Endodermal cell (in vitro differentiated cells): ENCODE measurements at regions not wholly inside any gene's neighbourhood (a gene's known extent, or its start where the extent isn't known, plus 50 kb on each side); places are given as distances from the start of the nearest gene placed in this dataset.

Experiments used
- DNase-seq: peaks from one replicate; pipeline ENCODE4 v3.0.0-alpha.2; 2017
- H3K27ac ChIP-seq: 2 replicates; pipeline ENCODE4 v1.5.1; 2013; ENCODE audit warnings: mild to moderate bottlenecking, low read depth, low read length, moderate library complexity
- H3K27me3 ChIP-seq: 2 replicates; pipeline ENCODE4 v1.6.1; 2013; ENCODE audit warnings: mild to moderate bottlenecking, low read length, moderate library complexity; ENCODE audit not compliant: insufficient read depth, control insufficient read depth, poor library complexity, severe bottlenecking
- H3K36me3 ChIP-seq: 2 replicates; pipeline ENCODE4 v1.7.0; 2013; ENCODE audit warnings: mild to moderate bottlenecking, low read length, moderate library complexity; ENCODE audit not compliant: control insufficient read depth, insufficient read depth
- H3K4me1 ChIP-seq: one replicate; pipeline ENCODE4 v1.7.0; 2013; ENCODE audit warnings: low read length; ENCODE audit not compliant: control insufficient read depth, insufficient read depth
- H3K4me3 ChIP-seq: 2 replicates; pipeline ENCODE4 v1.5.1; 2013; ENCODE audit warnings: mild to moderate bottlenecking, low read length, moderate library complexity
- H3K9ac ChIP-seq: 2 replicates; pipeline ENCODE4 v1.6.1; 2013; ENCODE audit warnings: mild to moderate bottlenecking, low read length, moderate library complexity; ENCODE audit not compliant: poor library complexity, severe bottlenecking; ENCODE audit errors: extremely low read depth
- H3K9me3 ChIP-seq: 2 replicates; pipeline ENCODE4 v1.6.1; 2013; ENCODE audit warnings: mild to moderate bottlenecking, low read length, moderate library complexity; ENCODE audit not compliant: control insufficient read depth
- H3K27ac Mint-ChIP-seq: 2 replicates; pipeline ENCODE4 v1.8.0; 2020; ENCODE audit warnings: mixed read lengths
- H3K27me3 Mint-ChIP-seq: 2 replicates; pipeline ENCODE4 v1.8.0; 2021; ENCODE audit warnings: mild to moderate bottlenecking, mixed read lengths; ENCODE audit not compliant: insufficient read depth
- H3K36me3 Mint-ChIP-seq: 2 replicates; pipeline ENCODE4 v1.8.0; 2020; ENCODE audit warnings: low read depth, mixed read lengths
- H3K4me1 Mint-ChIP-seq: 2 replicates; pipeline ENCODE4 v1.8.0; 2020; ENCODE audit warnings: mixed read lengths
- H3K4me3 Mint-ChIP-seq: 2 replicates; pipeline ENCODE4 v1.8.0; 2020; ENCODE audit warnings: mild to moderate bottlenecking, moderate library complexity, mixed read lengths
- H3K9me3 Mint-ChIP-seq: 2 replicates; pipeline ENCODE4 v1.8.0; 2020; ENCODE audit warnings: mild to moderate bottlenecking, mixed read lengths
- CTCF ChIP-seq: fragments of 200-600 bp; sonication (generic); conservative IDR thresholded peaks from 2 replicates; pipeline ENCODE4 v1.5.0; 2021; ENCODE audit warnings: antibody characterized with exemption, mild to moderate bottlenecking
- WGBS, 2 experiments: methylation state at CpG; one replicate each; pipeline versions ENCODE4 v1.1.5 to v1.1.7; 2013; ENCODE audit warnings: missing lambda C conversion rate in 2 of 2, mixed read lengths in 1 of 2; ENCODE audit not compliant: insufficient coverage in 1 of 2, insufficient read length in 1 of 2; 5-methylcytosine and 5-hydroxymethylcytosine counted together

DNA sequence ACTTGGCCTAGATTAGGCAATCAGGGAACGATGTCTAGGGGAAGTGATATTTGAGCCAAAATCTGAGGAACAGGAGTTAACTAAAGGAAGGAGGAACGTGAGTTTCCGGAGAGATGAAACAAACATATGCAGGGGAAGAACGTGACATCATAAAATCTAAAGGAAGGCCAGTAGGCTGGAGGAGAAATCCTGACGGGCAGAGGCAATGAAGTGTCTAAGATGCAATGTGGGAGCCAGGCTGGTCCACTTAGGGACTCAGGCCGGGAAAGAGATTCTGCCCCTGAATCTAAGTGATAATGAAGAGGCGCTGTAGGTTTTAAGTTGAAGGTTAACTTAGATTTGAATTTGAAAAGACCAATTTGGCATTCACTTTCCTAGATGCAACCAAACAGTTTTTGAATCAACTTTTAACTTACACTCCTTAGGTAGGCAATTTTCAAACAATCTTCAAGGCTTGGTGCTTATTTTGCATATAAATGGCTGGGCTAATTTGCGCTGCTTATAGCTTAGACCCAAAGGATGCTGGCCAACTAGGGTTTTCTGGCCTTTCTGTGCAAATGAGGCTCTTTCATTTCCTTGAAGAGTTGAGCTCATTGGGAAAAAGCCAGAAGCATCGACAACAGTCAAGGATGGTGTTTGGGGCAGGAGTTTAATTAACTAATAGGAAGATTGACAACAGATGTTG is 221.7 kb downstream of the SOX11 start:
- no peak overlapping the region for H3K4me3 ChIP-seq
- peaks cover 13% of the 10 kb centered on the region for H3K9me3 Mint-ChIP-seq
- H3K4me1 Mint-ChIP-seq: peaks cover 20% of the 10 kb centered on the region
- H3K36me3 ChIP-seq: no peaks in the 10 kb centered on the region
- H3K9ac ChIP-seq: no peak overlapping the region
- H3K36me3 Mint-ChIP-seq: no peaks in the 10 kb centered on the region
- no peak overlapping the region for H3K4me3 Mint-ChIP-seq
- no peaks in the 10 kb centered on the region for H3K27me3 ChIP-seq
- no peak for TF ChIP-seq CTCF
- peaks cover 14% of the 10 kb centered on the region for H3K9me3 ChIP-seq
- peaks cover 54% of the 10 kb centered on the region for H3K27me3 Mint-ChIP-seq
- H3K27ac ChIP-seq: no peak overlapping the region
- no peak overlapping the region for H3K27ac Mint-ChIP-seq
- DNase-seq: peak; percentile 58
- 57 to 77% methylated on average over 7 to 9 of the region's 9 CpGs for WGBS, 2 experiments
- H3K4me1 ChIP-seq: peaks cover 7% of the 10 kb centered on the region

- peaks cover 44% of the 10 kb centered on the region for H3K27me3 Mint-ChIP-seq
- peaks cover 7% of the 10 kb centered on the region for H3K4me1 ChIP-seq
- H3K27me3 ChIP-seq: no peaks in the 10 kb centered on the region
- 17 to 32% methylated on average over 3 to 7 of the region's 7 CpGs for WGBS, 2 experiments
- H3K36me3 ChIP-seq: no peaks in the 10 kb centered on the region
- H3K9ac ChIP-seq: no peak overlapping the region
- H3K9me3 Mint-ChIP-seq: peaks cover 20% of the 10 kb centered on the region
- peaks cover 2% of the 10 kb centered on the region for H3K36me3 Mint-ChIP-seq
- H3K4me1 Mint-ChIP-seq: peaks cover 20% of the 10 kb centered on the region
- peak overlapping the region; percentile 16 for H3K4me3 ChIP-seq
- no peak overlapping the region for H3K4me3 Mint-ChIP-seq
- H3K27ac ChIP-seq: peak overlapping the region; percentile 25
- peak; percentile 59 for TF ChIP-seq CTCF
- peaks cover 19% of the 10 kb centered on the region for H3K9me3 ChIP-seq
- H3K27ac Mint-ChIP-seq: peak overlapping the region; percentile 32
- peak; percentile 90 for DNase-seq
These were observed 222.8 kb downstream of the SOX11 start for GRCh38 chr2:5914811-5915611.

DNA sequence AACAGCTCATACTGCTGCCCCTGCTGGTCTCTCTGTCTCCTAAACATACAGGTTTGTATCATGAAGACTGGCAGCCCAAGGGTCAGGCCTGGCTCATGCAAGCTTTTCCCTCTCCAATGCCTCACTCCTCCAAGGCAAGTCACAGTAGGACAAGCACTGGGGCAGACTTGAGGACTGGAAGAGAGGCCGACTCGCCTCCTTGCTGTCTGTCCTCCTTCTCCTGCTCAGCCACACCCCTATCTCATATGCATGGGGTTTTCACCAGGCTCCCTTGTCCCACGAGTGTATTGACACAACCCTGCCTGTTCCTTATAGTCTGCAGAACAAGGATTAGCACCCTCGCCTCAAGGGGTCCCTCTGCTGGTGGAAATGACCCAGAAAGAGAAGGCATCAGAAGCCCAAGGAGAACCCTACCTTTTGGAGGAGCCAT is 223.7 kb downstream of the SOX11 start:
- peak; percentile 93 for DNase-seq
- Histone ChIP-seq H3K9ac (no peak overlapping the region), H3K27me3 (no peaks in the 10 kb centered on the region), H3K4me3 (no peak overlapping the region), H3K9me3 (peaks cover 19% of the 10 kb centered on the region), H3K4me1 (peaks cover 7% of the 10 kb centered on the region), H3K27ac (peak overlapping the region; percentile 25), H3K36me3 (no peaks in the 10 kb centered on the region)
- Mint-ChIP-seq H3K4me3 (no peak overlapping the region), H3K9me3 (peaks cover 20% of the 10 kb centered on the region), H3K27ac (no peak overlapping the region), H3K4me1 (peaks cover 20% of the 10 kb centered on the region), H3K27me3 (peaks cover 41% of the 10 kb centered on the region), H3K36me3 (peaks cover 2% of the 10 kb centered on the region)
- TF ChIP-seq CTCF: peak; percentile 80
- WGBS, 2 experiments: 58 to 70% methylated on average over 4 of the region's 4 CpGs
